ENCODE measurements at regions not wholly inside any gene's neighbourhood (a gene's known extent, or its start where the extent isn't known, plus 50 kb on each side); places are given as distances from the start of the nearest gene placed in this dataset.

GRCh38 chr13:59230484-59231264, 933.1 kb downstream of the DIAPH3 start:
- ChIA-PET POLR2A (no interaction called here), CTCF (no interaction called here)
- no peak for TF ChIP-seq ZNF514 (tag by site-specific recombination; IDR thresholded peaks at IDR 0.05)
- TF ChIP-seq ZFHX2 (tag by site-specific recombination; conservative IDR thresholded peaks at IDR 0.05) = no peak
- no peak for TF ChIP-seq ZNF175 (tag by site-specific recombination; IDR thresholded peaks at IDR 0.05)
- no peak for TF ChIP-seq ZFP3 (tag by site-specific recombination; IDR thresholded peaks at IDR 0.05; ENCODE audit: low read depth)
- no peak for TF ChIP-seq TCF7L2 (IDR thresholded peaks at IDR 0.05; ENCODE audit: borderline replicate concordance, low read depth, low read length)
- TF ChIP-seq KLF8 (tag by site-specific recombination; IDR thresholded peaks at IDR 0.05) = no peak
- TF ChIP-seq ZNF214 (tag by site-specific recombination; IDR thresholded peaks at IDR 0.05; ENCODE audit: borderline replicate concordance) = no peak
- no peak for TF ChIP-seq GLIS1 (tag by site-specific recombination; IDR thresholded peaks at IDR 0.05)
- no peak for TF ChIP-seq ZFP37 (tag by site-specific recombination; IDR thresholded peaks at IDR 0.05)
- no peak for TF ChIP-seq ZNF776 (tag by site-specific recombination; IDR thresholded peaks at IDR 0.05; ENCODE audit: borderline replicate concordance)
- TF ChIP-seq AEBP2 (tag by site-specific recombination; IDR thresholded peaks at IDR 0.05; ENCODE audit: borderline replicate concordance) = no peak
- Histone ChIP-seq H3K27ac (ENCODE audit: extremely low read depth, low read depth, low read length) (no peak overlapping the region), H3K4me1 (ENCODE audit: control insufficient read depth, insufficient read depth, low read length) (no peaks in the 10 kb centered on the region), H3K4me3 (ENCODE audit: low read depth, low read length) (no peak overlapping the region), H3K36me3 (ENCODE audit: control insufficient read depth in 2 of 2, insufficient read depth in 1 of 2, low read length in 2 of 2) (no peaks in the 10 kb centered on the region), H3K9me3 (ENCODE audit: control insufficient read depth, insufficient read depth, low read depth, low read length) (no peaks in the 10 kb centered on the region)

GRCh38 chr13:59236309-59236919, 927.3 kb downstream of the DIAPH3 start:
- Histone ChIP-seq H3K4me1 (ENCODE audit: control insufficient read depth, insufficient read depth, low read length) (no peaks in the 10 kb centered on the region), H3K9me3 (ENCODE audit: control insufficient read depth, insufficient read depth, low read depth, low read length) (no peaks in the 10 kb centered on the region), H3K4me3 (ENCODE audit: low read depth, low read length) (no peak overlapping the region), H3K27ac (ENCODE audit: extremely low read depth, low read depth, low read length) (no peak overlapping the region), H3K36me3 (ENCODE audit: control insufficient read depth in 2 of 2, insufficient read depth in 1 of 2, low read length in 2 of 2) (no peaks in the 10 kb centered on the region)
- no peak for TF ChIP-seq OVOL3 (tag by site-specific recombination; IDR thresholded peaks at IDR 0.05)
- TF ChIP-seq PBX3 (CRISPR knock-in tag; IDR thresholded peaks at IDR 0.05) = no peak
- no peak for TF ChIP-seq SCRT1 (tag by site-specific recombination; IDR thresholded peaks at IDR 0.05; ENCODE audit: borderline replicate concordance)
- TF ChIP-seq PRDM2 (tag by site-specific recombination; IDR thresholded peaks at IDR 0.05; ENCODE audit: borderline replicate concordance) = no peak
- TF ChIP-seq ZIC2 (tag by site-specific recombination; IDR thresholded peaks at IDR 0.05) = no peak
- no peak for TF ChIP-seq ZNF560 (tag by site-specific recombination; IDR thresholded peaks at IDR 0.05; ENCODE audit: borderline replicate concordance)
- no peak for TF ChIP-seq ZNF211 (tag by site-specific recombination; IDR thresholded peaks at IDR 0.05; ENCODE audit: low read depth)
- TF ChIP-seq ZNF274 (IDR thresholded peaks at IDR 0.05; ENCODE audit: low read length) = no peak
- no peak for TF ChIP-seq ZNF274 (tag by site-specific recombination; IDR thresholded peaks at IDR 0.05; ENCODE audit: borderline replicate concordance)
- no peak for TF ChIP-seq ZNF433 (tag by site-specific recombination; IDR thresholded peaks at IDR 0.05; ENCODE audit: low read depth)
- ChIA-PET CTCF (no interaction called here), POLR2A (no interaction called here)

Measured in HEK293 (cell line).